HCT116 (cell line): ENCODE measurements at regions not wholly inside any gene's neighbourhood (a gene's known extent, or its start where the extent isn't known, plus 50 kb on each side); places are given as distances from the start of the nearest gene placed in this dataset.

Experiments
- ATAC-seq: fragments of 200-7000 bp; cut with Tn5 transposase; 2 replicates; pipeline ENCODE4 v1.9.1; 2020; ENCODE audit warnings: mild to moderate bottlenecking, moderate library complexity
- BruUV-seq: library from RNA; stranded (reverse); fragments of 400-500 nt; replicated peaks from 2 replicates; lab custom pipeline; 2021; lab: Mats Ljungman, UMichigan
- CTCF ChIA-PET: fragments of 300-600 bp; sonication (Branson Sonifier 250); formaldehyde crosslinking; loops from one replicate; lab custom pipeline; 2021; ENCODE audit warnings: antibody characterized with exemption; lab: Charles Lee
- POLR2A ChIA-PET: fragments of 300-600, 350-600 bp; sonication (Branson Sonifier 250); formaldehyde crosslinking; loops from one replicate; lab custom pipeline; 2021; ENCODE audit warnings: antibody characterized with exemption; lab: Charles Lee
- RAD21 ChIA-PET, 2 experiments: fragments of 300-600 bp; sonication (Branson Sonifier 250); formaldehyde crosslinking; loops; one replicate each; lab custom pipeline; 2023; ENCODE audit warnings: low total read pairs in 2 of 2; ENCODE audit not compliant: uncharacterized antibody in 2 of 2, unreplicated experiment in 2 of 2, low non-redundant PET in 1 of 2; lab: Charles Lee
- DNase-seq: peaks from one replicate; pipeline ENCODE4 v3.0.0-alpha.2; 2010; ENCODE audit warnings: low read depth, low spot score
- H2AFZ ChIP-seq: fragments of 200-600 bp; shearing (Covaris generic), sonication (generic); 2 replicates; pipeline ENCODE4 v1.6.1; 2017; ENCODE audit warnings: low read depth, mixed run types, mixed read lengths, antibody characterized with exemption, low read length; ENCODE audit not compliant: poor library complexity, severe bottlenecking
- H3K27ac ChIP-seq: 2 replicates; pipeline ENCODE4 v1.5.1; 2012; ENCODE audit warnings: low read depth, low read length
- H3K27me3 ChIP-seq: fragments of 200-600 bp; sonication (generic); 2 replicates; pipeline ENCODE4 v1.6.1; 2016; ENCODE audit warnings: mixed run types, low read length, mixed read lengths; ENCODE audit not compliant: insufficient read depth
- H3K36me3 ChIP-seq, 2 experiments: fragments of 200-500 bp in 1 of 2; fragments of 200-600 bp in 1 of 2; sonication (Bioruptor generic) in 1 of 2; sonication (generic) in 1 of 2; 2 replicates each; pipeline versions ENCODE4 v1.5.1 to v1.6.1; 2014 to 2016; ENCODE audit warnings: low read length in 2 of 2, inconsistent platforms in 1 of 2, mixed read lengths in 1 of 2, mixed run types in 1 of 2; ENCODE audit not compliant: insufficient read depth in 2 of 2, control insufficient read depth in 1 of 2
- H3K4me1 ChIP-seq, 2 experiments: fragments of 200-600 bp in 1 of 2; sonication (generic) in 1 of 2; 2 replicates each; pipeline versions ENCODE4 v1.5.1 to v1.6.1; 2012 to 2017; ENCODE audit warnings: low read length in 2 of 2, inconsistent platforms in 1 of 2, mild to moderate bottlenecking in 1 of 2, mixed read lengths in 1 of 2, mixed run types in 1 of 2, moderate library complexity in 1 of 2; ENCODE audit not compliant: insufficient read depth in 2 of 2, control insufficient read depth in 1 of 2
- H3K4me2 ChIP-seq: fragments of 200-600 bp; sonication (generic); 2 replicates; pipeline ENCODE4 v1.6.1; 2017; ENCODE audit warnings: mixed run types, low read length, mixed read lengths
- H3K4me3 ChIP-seq, 2 experiments: fragments of 200-600 bp in 1 of 2; sonication (generic) in 1 of 2; replicated peaks in 1 of 2; 2 replicates each; pipeline ENCODE4 v1.5.1; 2011 to 2016; ENCODE audit warnings: low read length in 2 of 2, control low read depth in 1 of 2, low read depth in 1 of 2, mild to moderate bottlenecking in 1 of 2, mixed read lengths in 1 of 2, mixed run types in 1 of 2
- H3K79me2 ChIP-seq: fragments of 200-600 bp; sonication (generic); 2 replicates; pipeline ENCODE4 v1.6.1; 2017; ENCODE audit warnings: mild to moderate bottlenecking, mixed run types, low read length, moderate library complexity, mixed read lengths; ENCODE audit not compliant: insufficient read depth
- H3K9ac ChIP-seq: fragments of 200-600 bp; sonication (generic); 2 replicates; pipeline ENCODE4 v1.6.1; 2016; ENCODE audit warnings: low read length, mixed read lengths
- H3K9me2 ChIP-seq: fragments of 200-600 bp; sonication (generic), shearing (Covaris generic); 2 replicates; pipeline ENCODE4 v1.6.1; 2017; ENCODE audit warnings: mixed run types, mild to moderate bottlenecking, moderate library complexity; ENCODE audit not compliant: insufficient read depth
- H3K9me3 ChIP-seq, 2 experiments: fragments of 200-500 bp in 1 of 2; fragments of 200-600 bp in 1 of 2; sonication (Bioruptor generic) in 1 of 2; sonication (generic) in 1 of 2; 2 replicates each; pipeline ENCODE4 v1.6.1; 2014 to 2017; ENCODE audit warnings: low read length in 2 of 2, mixed read lengths in 2 of 2, inconsistent platforms in 1 of 2, low read depth in 1 of 2, mild to moderate bottlenecking in 1 of 2, mixed run types in 1 of 2, moderate library complexity in 1 of 2; ENCODE audit not compliant: control insufficient read depth in 1 of 2, insufficient read depth in 1 of 2
- H4K20me1 ChIP-seq: fragments of 200-600 bp; sonication (generic), shearing (Covaris generic); 2 replicates; pipeline ENCODE4 v1.6.1; 2017; ENCODE audit warnings: mixed run types, mild to moderate bottlenecking, moderate library complexity; ENCODE audit not compliant: insufficient read depth
- CBX3 ChIP-seq: IDR thresholded peaks from 2 replicates; pipeline ENCODE4 v1.6.1; 2012; ENCODE audit warnings: low read depth
- EGR1 ChIP-seq: IDR thresholded peaks from 2 replicates; pipeline ENCODE4 v1.6.1; 2012; ENCODE audit warnings: low read depth
- ELF1 ChIP-seq: IDR thresholded peaks from 2 replicates; pipeline ENCODE4 v1.6.1; 2012; ENCODE audit warnings: low read depth, borderline replicate concordance
- EZH2 ChIP-seq: fragments of 200-600 bp; sonication (generic); IDR thresholded peaks from 2 replicates; pipeline ENCODE4 v1.6.1; 2017; ENCODE audit warnings: antibody characterized with exemption, mixed run types
- EZH2phosphoT487 ChIP-seq: fragments of 200-600 bp; IDR thresholded peaks from 2 replicates; pipeline ENCODE4 v1.6.1; 2018; ENCODE audit warnings: antibody characterized with exemption, borderline replicate concordance
- JUND ChIP-seq: IDR thresholded peaks from 2 replicates; pipeline ENCODE4 v1.6.1; 2012
- RAD21 ChIP-seq: IDR thresholded peaks from 2 replicates; pipeline ENCODE4 v1.6.1; 2012; ENCODE audit warnings: low read depth, mild to moderate bottlenecking
- SIN3A ChIP-seq: IDR thresholded peaks from 2 replicates; pipeline ENCODE4 v1.6.1; 2012; ENCODE audit warnings: low read depth
- SP1 ChIP-seq: IDR thresholded peaks from 2 replicates; pipeline ENCODE4 v1.6.1; 2012; ENCODE audit warnings: low read depth
- TCF7L2 ChIP-seq: IDR thresholded peaks from 2 replicates; pipeline ENCODE4 v1.7.0; 2011; ENCODE audit warnings: borderline replicate concordance, inconsistent platforms; ENCODE audit not compliant: insufficient read depth, insufficient read length; ENCODE audit errors: extremely low read depth
- YY1 ChIP-seq: IDR thresholded peaks from 2 replicates; pipeline ENCODE4 v1.6.1; 2011; ENCODE audit warnings: low read length, low read depth, moderate library complexity, mild to moderate bottlenecking; ENCODE audit not compliant: insufficient replicate concordance; ENCODE audit errors: extremely low read depth
- ZBTB33 ChIP-seq: IDR thresholded peaks from 2 replicates; pipeline ENCODE4 v1.6.1; 2011; ENCODE audit warnings: mild to moderate bottlenecking, low read length, moderate library complexity; ENCODE audit not compliant: insufficient replicate concordance; ENCODE audit errors: extremely low read depth
- ZFX ChIP-seq: fragments of 450-650 bp; IDR thresholded peaks from 2 replicates; pipeline ENCODE4 v1.6.1; 2017
- ZNF274 ChIP-seq: fragments of 200-500 bp; sonication (Bioruptor generic); IDR thresholded peaks from 2 replicates; pipeline ENCODE4 v1.6.1; 2014; ENCODE audit warnings: mild to moderate bottlenecking, low read depth, low read length, inconsistent platforms
- intact Hi-C: fragments of 100-400 bp; cut with micrococcal nuclease; formaldehyde crosslinking; loops from 2 replicates; pipeline ENCODE4 v1.10.0; 2022
- TF ChIP-seq, protein P1 (sequence below): IDR thresholded peaks from 2 replicates; pipeline ENCODE4 v1.6.1; 2012
- TF ChIP-seq, protein P2 (sequence below), 3 experiments: fragments of 200-600 bp in 1 of 3; sonication (generic) in 1 of 3; IDR thresholded peaks in 2 of 3; conservative IDR thresholded peaks in 1 of 3; 2 replicates each; pipeline ENCODE4 v1.5.1; 2012 to 2017; ENCODE audit warnings: low read depth in 2 of 3, low read length in 2 of 3, antibody characterized with exemption in 1 of 3, borderline replicate concordance in 1 of 3, control low read depth in 1 of 3, mild to moderate bottlenecking in 1 of 3, mixed read lengths in 1 of 3, mixed run types in 1 of 3, moderate library complexity in 1 of 3; ENCODE audit not compliant: insufficient read depth in 1 of 3

GRCh38 chr6:159422041-159422984, 253.1 kb downstream of the FNDC1 start:
- Histone ChIP-seq H3K27ac (no peak overlapping the region), H2AFZ (no peak overlapping the region), H3K9me2 (no peaks in the 10 kb centered on the region), H4K20me1 (no peaks in the 10 kb centered on the region), H3K27me3 (no peaks in the 10 kb centered on the region; the same call in 1 of the 2 replicates), H3K4me1 (no peaks in the 10 kb centered on the region), H3K9ac (no peak overlapping the region), H3K36me3 (no peaks in the 10 kb centered on the region), H3K79me2 (no peaks in the 10 kb centered on the region), H3K4me3 (no peak overlapping the region), H3K4me2 (no peak overlapping the region), H3K9me3 (no peaks in the 10 kb centered on the region)
- ChIA-PET POLR2A (no interaction called here), RAD21 (no interaction called here), CTCF (no interaction called here)
- intact Hi-C loops = no loop called here
- no peak for TF ChIP-seq ZNF274
- no peak for TF ChIP-seq SP1
- no peak for TF ChIP-seq JUND
- TF ChIP-seq ZFX = no peak
- TF ChIP-seq EZH2phosphoT487 = no peak
- TF ChIP-seq CBX3 = no peak
- BruUV-seq = no TSS peak
- no peak for DNase-seq
- no peak for ATAC-seq

DNA sequence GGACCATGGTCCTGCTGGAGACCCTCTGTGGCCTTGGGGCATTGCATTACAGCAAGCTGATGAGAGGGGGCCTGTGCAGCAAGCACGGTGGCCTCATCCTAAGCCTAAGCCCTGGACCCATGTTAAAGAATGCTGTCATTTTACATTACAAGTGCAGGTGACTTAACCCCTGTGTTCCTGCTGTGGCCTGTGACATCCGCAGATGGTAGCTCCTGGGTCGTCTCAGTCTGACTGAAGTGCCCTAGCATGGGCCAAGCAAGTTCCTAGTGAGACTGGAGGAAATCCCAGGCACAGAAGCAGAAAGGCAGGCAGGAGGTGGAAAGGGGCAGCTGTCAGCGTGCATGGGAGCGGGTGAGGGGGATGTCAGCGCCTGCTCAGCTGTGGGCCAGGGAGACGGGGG, 252.4 kb downstream of the FNDC1 start:
- H3K9ac ChIP-seq = no peak overlapping the region
- H3K27ac ChIP-seq = no peak overlapping the region
- no TSS peak for BruUV-seq
- H3K4me3 ChIP-seq = no peak overlapping the region
- ChIA-PET RAD21 (no interaction called here), POLR2A (no interaction called here), CTCF (no interaction called here)
- DNase-seq (no peak), ATAC-seq (no peak)
- no peaks in the 10 kb centered on the region for H4K20me1 ChIP-seq
- H3K4me2 ChIP-seq = no peak overlapping the region
- H3K79me2 ChIP-seq = no peaks in the 10 kb centered on the region
- H3K27me3 ChIP-seq = no peaks in the 10 kb centered on the region; the same call in 1 of the 2 replicates
- no peaks in the 10 kb centered on the region for H3K9me2 ChIP-seq
- H2AFZ ChIP-seq = no peak overlapping the region
- no peaks in the 10 kb centered on the region for H3K36me3 ChIP-seq
- H3K9me3 ChIP-seq = no peaks in the 10 kb centered on the region
- intact Hi-C loops = no loop called here
- no peaks in the 10 kb centered on the region for H3K4me1 ChIP-seq
- TF ChIP-seq CBX3 (no peak), ZNF274 (no peak), SIN3A (no peak), ELF1 (no peak), EZH2 (no peak), RAD21 (no peak), ZBTB33 (no peak), JUND (no peak), TCF7L2 (no peak), YY1 (no peak), EGR1 (no peak)
- TF ChIP-seq, protein P1, sequence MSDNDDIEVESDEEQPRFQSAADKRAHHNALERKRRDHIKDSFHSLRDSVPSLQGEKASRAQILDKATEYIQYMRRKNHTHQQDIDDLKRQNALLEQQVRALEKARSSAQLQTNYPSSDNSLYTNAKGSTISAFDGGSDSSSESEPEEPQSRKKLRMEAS = no peak
- TF ChIP-seq, protein P2, sequence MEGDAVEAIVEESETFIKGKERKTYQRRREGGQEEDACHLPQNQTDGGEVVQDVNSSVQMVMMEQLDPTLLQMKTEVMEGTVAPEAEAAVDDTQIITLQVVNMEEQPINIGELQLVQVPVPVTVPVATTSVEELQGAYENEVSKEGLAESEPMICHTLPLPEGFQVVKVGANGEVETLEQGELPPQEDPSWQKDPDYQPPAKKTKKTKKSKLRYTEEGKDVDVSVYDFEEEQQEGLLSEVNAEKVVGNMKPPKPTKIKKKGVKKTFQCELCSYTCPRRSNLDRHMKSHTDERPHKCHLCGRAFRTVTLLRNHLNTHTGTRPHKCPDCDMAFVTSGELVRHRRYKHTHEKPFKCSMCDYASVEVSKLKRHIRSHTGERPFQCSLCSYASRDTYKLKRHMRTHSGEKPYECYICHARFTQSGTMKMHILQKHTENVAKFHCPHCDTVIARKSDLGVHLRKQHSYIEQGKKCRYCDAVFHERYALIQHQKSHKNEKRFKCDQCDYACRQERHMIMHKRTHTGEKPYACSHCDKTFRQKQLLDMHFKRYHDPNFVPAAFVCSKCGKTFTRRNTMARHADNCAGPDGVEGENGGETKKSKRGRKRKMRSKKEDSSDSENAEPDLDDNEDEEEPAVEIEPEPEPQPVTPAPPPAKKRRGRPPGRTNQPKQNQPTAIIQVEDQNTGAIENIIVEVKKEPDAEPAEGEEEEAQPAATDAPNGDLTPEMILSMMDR (IDR thresholded peaks at IDR 0.05 in 2 of 3, conservative IDR thresholded peaks at IDR 0.05 in 1 of 3; ENCODE audit: borderline replicate concordance in 1 of 3, insufficient read depth in 1 of 3, low read depth in 2 of 3, low read length in 2 of 3) = no peak
